HG03280 (cell line): ENCODE measurements at regions not wholly inside any gene's neighbourhood (a gene's known extent, or its start where the extent isn't known, plus 50 kb on each side); places are given as distances from the start of the nearest gene placed in this dataset.

Experiments used
- ATAC-seq: cut with Tn5 transposase; IDR thresholded peaks from one replicate; pipeline ENCODE4 v1.9.1; 2021; ENCODE audit warnings: mild to moderate bottlenecking, moderate library complexity; ENCODE audit not compliant: unreplicated experiment

DNA sequence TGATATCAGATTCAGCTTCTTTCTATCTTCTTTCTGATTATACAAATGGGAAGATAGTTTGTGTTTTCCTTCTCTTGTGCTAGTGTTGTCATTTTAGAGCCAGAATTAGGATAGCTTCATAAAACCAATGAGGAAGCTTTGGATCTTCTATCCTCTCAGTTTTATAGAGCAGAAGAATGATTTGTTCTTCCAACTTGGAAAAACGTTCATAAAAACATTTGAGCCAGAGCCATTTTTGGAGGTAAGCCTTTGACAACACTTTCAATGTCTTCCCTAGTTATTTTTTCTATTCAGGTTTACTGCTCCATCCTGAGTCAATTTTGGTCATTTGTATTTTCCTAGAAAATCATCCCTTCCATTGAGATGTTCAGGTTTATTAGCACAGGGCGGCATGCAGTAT, 91.2 kb upstream of the MYOCD start:
- ATAC-seq, result no peak

DNA sequence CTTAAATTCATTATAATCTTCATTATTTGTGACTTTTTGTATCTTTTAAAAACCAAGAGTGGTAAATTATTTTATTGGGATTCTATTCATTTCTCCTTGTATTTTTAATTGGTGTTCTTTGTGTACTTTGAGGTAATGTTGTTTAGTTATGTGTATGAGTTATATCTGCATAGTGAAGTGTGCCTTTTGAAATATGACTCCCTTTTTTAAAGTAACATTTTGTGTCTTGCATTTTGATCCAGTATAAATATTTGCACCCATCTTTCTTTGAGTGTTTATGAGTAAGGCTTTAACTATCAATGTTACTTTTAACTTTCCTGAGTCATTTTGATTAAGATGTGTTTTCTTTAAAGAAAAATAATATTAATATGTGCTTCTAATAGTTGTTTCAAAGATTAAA, 90.0 kb upstream of the MYOCD start:
- ATAC-seq, result no peak

DNA sequence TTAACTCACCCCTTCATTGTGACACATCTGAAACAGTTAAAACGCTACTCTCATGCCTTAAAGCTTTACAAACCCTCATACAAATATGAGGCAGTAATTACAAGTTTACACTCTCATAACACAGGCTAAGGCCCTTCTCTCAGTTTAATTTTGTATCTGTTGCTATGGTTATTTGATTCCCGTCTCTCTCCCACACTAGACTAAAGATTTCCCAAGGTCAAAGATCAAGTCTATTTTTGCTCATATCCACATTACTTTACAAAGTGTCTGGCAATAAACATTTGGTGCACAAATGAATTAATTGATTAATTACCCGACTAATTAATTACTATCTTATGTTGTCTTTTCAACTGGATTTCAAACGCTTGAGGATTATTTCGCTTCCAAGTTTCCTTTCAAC, 86.4 kb upstream of the MYOCD start:
- no peak for ATAC-seq

- no peak for ATAC-seq
Measured at GRCh38 chr17:12580640-12581039, 85.0 kb upstream of the MYOCD start.

DNA sequence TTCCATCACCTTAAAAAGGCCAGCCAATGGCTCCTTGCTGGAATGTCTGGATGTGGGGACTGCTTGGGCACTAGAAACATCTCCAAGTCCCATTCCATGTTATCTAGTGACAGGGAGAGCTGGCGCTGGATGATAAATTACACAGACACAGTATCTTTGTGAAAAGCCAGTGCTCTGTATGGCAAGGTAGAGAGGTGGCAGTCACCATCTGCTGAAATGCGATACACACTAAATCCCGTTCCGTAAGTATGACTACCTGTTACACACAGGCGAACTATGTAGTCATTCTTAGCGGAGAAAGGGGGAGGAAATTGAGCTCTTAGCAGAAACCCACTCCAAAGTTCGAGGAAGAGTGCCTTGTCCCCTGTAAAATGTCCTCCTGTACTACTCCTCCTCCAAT, 81.0 kb upstream of the MYOCD start:
- no peak for ATAC-seq

- no peak for ATAC-seq
Measured at GRCh38 chr17:12588531-12588930, 77.2 kb upstream of the MYOCD start.

DNA sequence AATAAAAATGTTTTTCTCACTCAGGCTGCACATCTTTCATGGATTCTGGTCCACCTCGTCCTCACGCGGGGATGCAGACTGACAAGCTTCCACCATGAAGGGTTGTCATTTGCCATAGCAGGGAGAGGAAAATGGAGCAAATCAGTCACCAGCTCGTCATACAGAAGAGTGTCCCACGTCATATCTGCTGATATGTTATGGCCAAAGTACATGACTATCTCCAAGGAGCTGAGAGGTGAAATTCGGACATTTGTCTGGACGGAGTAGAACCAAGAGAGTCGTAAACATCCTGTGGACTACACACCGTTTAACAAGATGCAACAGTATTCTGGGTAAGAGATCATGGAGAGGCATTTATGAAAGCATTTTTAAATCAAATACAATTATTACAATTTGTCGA, 75.3 kb upstream of the MYOCD start:
- ATAC-seq, result no peak

GRCh38 chr17:12591021-12591735, 74.5 kb upstream of the MYOCD start:
- no peak for ATAC-seq

GRCh38 chr17:12592941-12593340, 72.7 kb upstream of the MYOCD start:
- ATAC-seq, result no peak

DNA sequence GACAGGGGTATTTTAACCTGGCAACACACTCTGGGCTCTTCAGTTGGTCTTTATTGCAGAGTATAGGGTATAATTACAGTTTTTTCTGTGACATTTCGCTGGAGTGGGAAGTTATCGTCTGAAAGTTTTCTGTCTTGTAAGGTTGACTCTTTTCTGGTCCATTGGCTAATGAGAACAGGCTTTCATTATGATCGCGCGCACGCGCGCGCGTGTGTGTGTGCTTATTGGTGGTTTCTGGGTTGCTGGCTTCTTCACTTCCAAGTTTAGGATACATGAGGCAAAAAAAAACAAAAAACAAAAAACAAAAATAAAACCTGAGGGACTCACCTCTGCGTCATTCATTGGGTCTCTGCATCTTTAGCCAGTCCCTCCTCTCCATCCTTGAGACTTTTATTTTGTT, 68.7 kb upstream of the MYOCD start:
- ATAC-seq, result no peak

GRCh38 chr17:12597895-12598294, 67.8 kb upstream of the MYOCD start:
- no peak for ATAC-seq

DNA sequence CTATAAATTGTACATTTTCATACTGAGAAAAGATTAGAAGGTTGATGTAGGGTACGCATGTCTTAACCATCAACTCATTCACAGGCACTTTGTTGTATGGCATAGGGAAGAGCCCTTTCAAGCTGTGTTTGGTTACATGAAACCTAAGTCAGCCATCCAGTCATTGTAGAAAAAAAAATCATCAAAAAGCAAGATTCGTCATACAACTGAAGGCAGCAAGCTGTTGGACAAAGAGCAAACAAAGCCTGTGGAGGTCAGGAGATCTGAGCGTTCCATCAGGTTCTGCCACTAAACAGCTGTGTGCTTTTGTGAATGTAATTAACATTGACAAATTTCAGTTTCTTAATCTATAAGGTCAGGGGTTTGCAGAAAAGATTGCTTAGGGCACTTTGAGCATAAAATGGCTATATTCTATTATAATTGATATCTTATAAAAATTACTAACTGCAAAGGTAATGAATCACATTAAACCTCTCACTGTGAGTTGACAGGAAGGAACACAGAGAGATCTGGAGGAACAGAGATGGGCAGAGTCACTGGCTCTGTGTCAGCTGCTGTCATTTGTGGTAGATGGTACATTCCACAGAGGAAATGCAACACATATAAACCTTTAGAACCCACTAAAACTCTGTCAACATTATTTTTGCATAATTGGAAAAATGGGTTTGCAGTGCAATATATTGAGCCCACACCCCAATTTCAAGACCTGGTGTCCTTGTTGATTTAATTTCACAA, 66.3 kb upstream of the MYOCD start:
- ATAC-seq, result no peak

GRCh38 chr17:12600349-12600748, 65.3 kb upstream of the MYOCD start:
- no peak for ATAC-seq

DNA sequence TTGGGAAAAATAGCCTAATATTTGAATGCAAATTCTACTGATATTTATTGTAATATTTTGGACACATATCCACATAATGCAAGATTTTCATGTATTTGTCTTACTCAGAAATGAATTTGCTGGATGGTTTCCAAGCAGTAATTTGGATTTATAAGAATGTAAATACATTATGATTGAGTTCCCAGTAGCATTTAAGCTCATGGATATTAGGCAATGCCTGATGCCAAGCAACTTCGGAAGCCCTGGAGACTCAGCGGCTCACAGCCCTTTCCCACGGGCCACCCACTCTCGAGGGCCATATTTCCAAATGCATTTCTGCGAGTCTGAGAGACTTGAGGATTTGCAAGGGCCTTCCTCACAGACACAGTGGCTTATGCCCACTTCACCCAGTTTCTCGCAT, 62.1 kb upstream of the MYOCD start:
- ATAC-seq, result no peak

- ATAC-seq, result no peak
Measured at GRCh38 chr17:12605222-12605621, 60.5 kb upstream of the MYOCD start.

- ATAC-seq, result no peak
Measured at GRCh38 chr17:12613566-12613965, 52.1 kb upstream of the MYOCD start.
